SK-N-SH (cell line): ENCODE measurements at regions not wholly inside any gene's neighbourhood (a gene's known extent, or its start where the extent isn't known, plus 50 kb on each side); places are given as distances from the start of the nearest gene placed in this dataset.

ENCODE experiments used
- CTCF ChIP-seq: fragments of 200-600 bp; sonication (generic); IDR thresholded peaks from 2 replicates; pipeline ENCODE4 v1.6.1; 2017; ENCODE audit warnings: antibody characterized with exemption, mild to moderate bottlenecking, moderate library complexity
- ELF1 ChIP-seq: IDR thresholded peaks from 2 replicates; pipeline ENCODE4 v1.4.0; 2012

- no peak for TF ChIP-seq CTCF
- TF ChIP-seq ELF1: no peak
Measured at GRCh38 chr6:3918469-3918868, 69.3 kb downstream of the FAM50B start.
